ENCODE measurements at regions not wholly inside any gene's neighbourhood (a gene's known extent, or its start where the extent isn't known, plus 50 kb on each side); places are given as distances from the start of the nearest gene placed in this dataset.

GRCh38 chr20:22106308-22106938 is 401.0 kb downstream of the PAX1 start:
- peak in 2 of 7 experiments; percentile 11 to 13 for TF ChIP-seq CTCF (IDR thresholded peaks at IDR 0.05)
- no peak for TF ChIP-seq EP300 (IDR thresholded peaks at IDR 0.05)
- no peak for TF ChIP-seq POLR2A (IDR thresholded peaks at IDR 0.05)
- no peak for TF ChIP-seq POLR2AphosphoS5 (IDR thresholded peaks at IDR 0.05)

Data from stomach (tissue), 4 donors.